WTC11 (cell line): ENCODE measurements at regions not wholly inside any gene's neighbourhood (a gene's known extent, or its start where the extent isn't known, plus 50 kb on each side); places are given as distances from the start of the nearest gene placed in this dataset.
"Not testable (repeated sequence)": the region's sequence is repeated elsewhere in the genome, so short reads cannot be mapped to it uniquely, and the experiment has no call there.

Experiments used
- ATAC-seq: fragments of 200-7000 bp; cut with Tn5 transposase; 2 replicates; pipeline ENCODE4 v1.10.0; 2021; ENCODE audit warnings: mild to moderate bottlenecking, moderate library complexity
- CTCF ChIA-PET: fragments of 300-600 bp; sonication (Branson Sonifier 250); formaldehyde crosslinking; loops from one replicate; lab custom pipeline; 2021; ENCODE audit warnings: antibody characterized with exemption; lab: Charles Lee
- POLR2A ChIA-PET: fragments of 350-600 bp; sonication (Branson Sonifier 250); formaldehyde crosslinking; loops from one replicate; lab custom pipeline; 2021; ENCODE audit warnings: antibody characterized with exemption; lab: Charles Lee
- DNase-seq: peaks from one replicate; pipeline ENCODE4 v3.0.0; 2021; ENCODE audit warnings: low spot score
- H3K27ac Mint-ChIP-seq: 2 replicates; pipeline ENCODE4 v1.8.0; 2021; ENCODE audit warnings: mixed read lengths
- H3K27me3 Mint-ChIP-seq: 2 replicates; pipeline ENCODE4 v1.8.0; 2021; ENCODE audit warnings: low read depth, mild to moderate bottlenecking, moderate library complexity, mixed read lengths
- H3K36me3 Mint-ChIP-seq: 2 replicates; pipeline ENCODE4 v1.8.0; 2021; ENCODE audit warnings: mixed read lengths
- H3K4me1 Mint-ChIP-seq: 2 replicates; pipeline ENCODE4 v1.8.0; 2022; ENCODE audit warnings: mixed read lengths
- H3K4me3 Mint-ChIP-seq: 2 replicates; pipeline ENCODE4 v1.8.0; 2021; ENCODE audit warnings: mild to moderate bottlenecking, moderate library complexity, mixed read lengths
- H3K9me3 Mint-ChIP-seq: 2 replicates; pipeline ENCODE4 v1.8.0; 2021; ENCODE audit warnings: mixed read lengths

GRCh38 chr22:21150863-21151262, 105.1 kb downstream of the LRRC74B start:
- DNase-seq, POLR2A ChIA-PET, ATAC-seq, H3K9me3 Mint-ChIP-seq, H3K27me3 Mint-ChIP-seq, H3K27ac Mint-ChIP-seq, CTCF ChIA-PET, H3K36me3 Mint-ChIP-seq, H3K4me1 Mint-ChIP-seq: not testable (repeated sequence)
- peak overlapping the region; percentile 60 for H3K4me3 Mint-ChIP-seq

DNA sequence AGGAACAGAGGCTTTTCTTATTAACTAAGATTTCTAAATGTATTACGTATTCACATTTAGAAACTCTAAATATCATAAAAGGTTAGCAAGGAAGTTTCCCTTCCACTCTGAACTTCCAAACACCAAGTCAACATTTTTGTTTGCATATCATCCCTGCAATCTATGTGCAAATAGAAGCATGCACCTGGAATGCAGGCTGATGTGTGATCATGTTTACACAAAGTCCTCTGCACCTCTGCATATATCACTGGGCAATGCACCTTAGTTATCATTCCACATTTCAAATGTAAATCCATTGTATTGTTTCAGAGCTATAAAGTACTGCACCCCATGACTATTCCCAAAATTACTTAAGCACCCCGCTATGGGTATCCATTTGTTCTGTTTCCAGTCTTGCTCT, 142.1 kb downstream of the LRRC74B start:
- H3K4me3 Mint-ChIP-seq, H3K36me3 Mint-ChIP-seq, DNase-seq, H3K27ac Mint-ChIP-seq, H3K27me3 Mint-ChIP-seq, CTCF ChIA-PET, POLR2A ChIA-PET, H3K9me3 Mint-ChIP-seq, H3K4me1 Mint-ChIP-seq, ATAC-seq: not testable (repeated sequence)

DNA sequence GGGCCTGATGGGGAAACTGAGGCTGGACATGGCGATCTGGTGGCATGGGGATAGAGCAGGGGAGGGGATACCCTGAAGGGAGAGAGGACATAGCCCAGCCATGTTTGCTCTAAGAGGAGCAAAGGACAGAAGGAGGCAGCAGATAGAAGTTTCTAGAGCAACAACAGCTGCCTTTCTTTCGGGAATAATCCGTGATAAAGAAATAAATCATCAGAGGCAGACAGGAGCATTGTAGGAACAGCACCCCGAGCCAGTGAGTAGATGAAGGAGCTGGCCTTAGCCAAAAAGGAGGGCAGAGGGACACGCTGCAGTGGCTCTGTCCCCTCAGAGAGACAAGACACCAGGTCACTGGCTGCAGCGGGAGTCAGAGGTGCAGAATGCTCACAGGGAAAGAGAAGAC, 166.3 kb downstream of the LRRC74B start:
- H3K27ac Mint-ChIP-seq, ATAC-seq: not testable (repeated sequence)

DNA sequence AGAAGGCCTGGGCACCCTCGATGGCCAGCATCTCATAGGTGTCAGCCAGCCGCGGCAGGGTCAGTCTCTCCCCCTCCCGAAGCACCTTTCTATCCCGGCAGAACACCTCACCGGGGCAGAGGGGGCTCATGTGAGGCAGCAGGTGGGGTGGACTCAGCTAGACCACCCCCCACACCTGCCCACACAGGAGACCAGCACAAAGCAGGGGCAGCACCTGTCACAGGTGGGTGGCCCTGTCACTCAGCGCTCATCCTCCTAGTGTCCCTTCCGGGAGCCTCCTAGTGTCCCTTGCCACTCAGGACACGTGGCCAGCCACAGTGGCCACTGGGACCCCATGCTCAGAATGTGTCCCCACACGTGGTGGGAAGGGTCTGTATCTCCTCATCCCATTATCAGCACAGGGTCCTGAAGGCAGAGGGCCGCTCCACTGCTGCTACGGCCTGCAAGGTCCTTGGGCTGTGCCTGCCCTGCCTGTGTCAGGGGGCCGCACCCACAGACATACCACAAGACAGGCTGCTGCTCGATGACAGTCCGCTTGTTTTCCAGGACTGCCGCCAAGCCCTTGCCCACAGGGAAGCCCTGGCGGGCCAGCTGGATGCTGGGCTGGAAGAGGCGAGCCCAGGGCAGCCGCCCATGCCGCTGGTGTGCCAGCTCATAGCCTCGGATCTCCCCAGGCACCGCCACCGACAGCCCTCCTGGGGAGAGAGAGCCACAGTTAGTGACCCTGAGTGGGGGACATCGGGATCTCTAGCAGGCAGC, 167.4 kb upstream of the RIMBP3B start:
- H3K4me1 Mint-ChIP-seq, ATAC-seq, CTCF ChIA-PET, DNase-seq, H3K9me3 Mint-ChIP-seq, H3K27me3 Mint-ChIP-seq, H3K27ac Mint-ChIP-seq, POLR2A ChIA-PET, H3K36me3 Mint-ChIP-seq, H3K4me3 Mint-ChIP-seq: not testable (repeated sequence)

More for the DNA sequence above, 166.3 kb downstream of the LRRC74B start:
- H3K4me3 Mint-ChIP-seq, POLR2A ChIA-PET, H3K9me3 Mint-ChIP-seq, H3K4me1 Mint-ChIP-seq, H3K36me3 Mint-ChIP-seq, H3K27me3 Mint-ChIP-seq, DNase-seq, CTCF ChIA-PET: not testable (repeated sequence)

DNA sequence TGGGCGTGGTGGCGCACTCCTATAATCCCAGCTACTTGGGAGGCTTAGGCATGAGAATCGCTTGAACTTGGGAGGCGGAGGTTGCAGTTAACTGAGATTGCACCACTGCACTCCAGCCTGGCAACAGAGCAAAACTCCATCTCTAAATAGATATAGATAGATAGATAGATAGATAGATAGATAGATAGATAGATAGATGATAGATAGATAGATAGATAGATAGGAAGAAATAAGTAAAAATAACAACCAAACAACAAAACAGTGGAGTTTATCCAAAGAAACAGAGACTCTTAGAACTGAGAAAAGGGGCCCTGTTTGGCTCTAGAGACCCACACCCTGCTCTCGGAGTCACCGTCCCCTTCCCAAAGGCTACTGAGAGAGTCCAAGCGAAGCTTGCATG, 158.7 kb upstream of the RIMBP3B start:
- ATAC-seq, H3K27me3 Mint-ChIP-seq, H3K9me3 Mint-ChIP-seq, DNase-seq, H3K36me3 Mint-ChIP-seq, H3K27ac Mint-ChIP-seq, POLR2A ChIA-PET, H3K4me1 Mint-ChIP-seq, H3K4me3 Mint-ChIP-seq, CTCF ChIA-PET: not testable (repeated sequence)

- H3K36me3 Mint-ChIP-seq, DNase-seq, H3K4me3 Mint-ChIP-seq, CTCF ChIA-PET, H3K9me3 Mint-ChIP-seq, H3K4me1 Mint-ChIP-seq, H3K27me3 Mint-ChIP-seq, ATAC-seq, POLR2A ChIA-PET, H3K27ac Mint-ChIP-seq: not testable (repeated sequence)
Measured at GRCh38 chr22:21226901-21227693, 156.5 kb upstream of the RIMBP3B start.

- POLR2A ChIA-PET, result not testable (repeated sequence)
Measured at GRCh38 chr22:21251435-21251834, 132.1 kb upstream of the RIMBP3B start.

GRCh38 chr22:21282646-21283045, 100.9 kb upstream of the RIMBP3B start:
- H3K27ac Mint-ChIP-seq, H3K36me3 Mint-ChIP-seq, ATAC-seq, H3K9me3 Mint-ChIP-seq, H3K4me1 Mint-ChIP-seq, POLR2A ChIA-PET, H3K27me3 Mint-ChIP-seq, CTCF ChIA-PET, H3K4me3 Mint-ChIP-seq: not testable (repeated sequence)
- peak; percentile 8 for DNase-seq

More at GRCh38 chr22:21251435-21251834, 132.1 kb upstream of the RIMBP3B start:
- ATAC-seq, H3K27ac Mint-ChIP-seq, CTCF ChIA-PET, H3K36me3 Mint-ChIP-seq, H3K9me3 Mint-ChIP-seq, DNase-seq, H3K4me3 Mint-ChIP-seq, H3K4me1 Mint-ChIP-seq, H3K27me3 Mint-ChIP-seq: not testable (repeated sequence)

- H3K9me3 Mint-ChIP-seq, H3K4me3 Mint-ChIP-seq, POLR2A ChIA-PET, H3K27ac Mint-ChIP-seq, H3K36me3 Mint-ChIP-seq, ATAC-seq, CTCF ChIA-PET, DNase-seq, H3K4me1 Mint-ChIP-seq, H3K27me3 Mint-ChIP-seq: not testable (repeated sequence)
Measured at GRCh38 chr22:21293702-21294101, 89.8 kb upstream of the RIMBP3B start.

DNA sequence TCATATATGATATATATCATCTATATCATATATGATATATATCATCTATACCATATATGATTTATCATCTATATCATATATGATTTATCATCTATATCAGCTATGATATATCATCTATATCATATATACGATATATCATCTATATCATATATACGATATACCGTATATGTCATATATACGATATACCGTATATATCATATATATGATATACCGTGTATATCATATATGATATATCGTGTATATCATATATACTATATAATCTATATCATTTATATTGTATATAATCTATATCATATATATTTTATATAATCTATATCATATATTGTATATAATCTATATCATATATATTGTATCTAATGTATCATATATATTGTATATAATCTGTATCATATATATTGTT, 55.9 kb upstream of the RIMBP3B start:
- H3K36me3 Mint-ChIP-seq, H3K27me3 Mint-ChIP-seq, DNase-seq, POLR2A ChIA-PET, ATAC-seq, H3K9me3 Mint-ChIP-seq, H3K4me3 Mint-ChIP-seq, CTCF ChIA-PET, H3K27ac Mint-ChIP-seq, H3K4me1 Mint-ChIP-seq: not testable (repeated sequence)
